ENCODE measurements at regions not wholly inside any gene's neighbourhood (a gene's known extent, or its start where the extent isn't known, plus 50 kb on each side); places are given as distances from the start of the nearest gene placed in this dataset.

GRCh38 chr2:104561251-104561650 lies 292.7 kb upstream of the POU3F3 start:
- H3K36me3 Mint-ChIP-seq (ENCODE audit: insufficient read depth in 2 of 2) = no peaks in the 10 kb centered on the region
- no peak for ATAC-seq (replicated peaks in 1 of 2)
- H3K27me3 Mint-ChIP-seq (ENCODE audit: low read depth) = no peaks in the 10 kb centered on the region
- no peaks in the 10 kb centered on the region for H3K4me1 Mint-ChIP-seq (ENCODE audit: low read depth)
- H3K27ac Mint-ChIP-seq = no peak overlapping the region
- no peak overlapping the region for H3K4me3 Mint-ChIP-seq
- no peaks in the 10 kb centered on the region for H3K9me3 Mint-ChIP-seq
- no peak for DNase-seq

GRCh38 chr2:104562537-104562936 lies 291.4 kb upstream of the POU3F3 start:
- H3K4me1 Mint-ChIP-seq (ENCODE audit: low read depth) = no peaks in the 10 kb centered on the region
- H3K36me3 Mint-ChIP-seq (ENCODE audit: insufficient read depth in 2 of 2) = no peaks in the 10 kb centered on the region
- H3K9me3 Mint-ChIP-seq = no peaks in the 10 kb centered on the region
- ATAC-seq (replicated peaks in 1 of 2) (no peak), DNase-seq (no peak)
- no peak overlapping the region for H3K27ac Mint-ChIP-seq
- H3K4me3 Mint-ChIP-seq = no peak overlapping the region
- no peaks in the 10 kb centered on the region for H3K27me3 Mint-ChIP-seq (ENCODE audit: low read depth)

- H3K27ac Mint-ChIP-seq = no peak overlapping the region
- no peak for ATAC-seq (replicated peaks in 1 of 2)
Measured at GRCh38 chr2:104563398-104563996, 290.4 kb upstream of the POU3F3 start.

GRCh38 chr2:104568247-104568646 lies 285.7 kb upstream of the POU3F3 start:
- no peak for ATAC-seq (replicated peaks in 1 of 2)
- H3K27ac Mint-ChIP-seq = no peak overlapping the region
- H3K9me3 Mint-ChIP-seq = no peaks in the 10 kb centered on the region
- no peak overlapping the region for H3K4me3 Mint-ChIP-seq
- DNase-seq = no peak
- no peaks in the 10 kb centered on the region for H3K36me3 Mint-ChIP-seq (ENCODE audit: insufficient read depth in 2 of 2)
- H3K27me3 Mint-ChIP-seq (ENCODE audit: low read depth) = no peaks in the 10 kb centered on the region
- no peaks in the 10 kb centered on the region for H3K4me1 Mint-ChIP-seq (ENCODE audit: low read depth)

More at GRCh38 chr2:104563398-104563996, 290.4 kb upstream of the POU3F3 start:
- H3K4me1 Mint-ChIP-seq (ENCODE audit: low read depth) = no peaks in the 10 kb centered on the region
- DNase-seq = no peak
- no peaks in the 10 kb centered on the region for H3K36me3 Mint-ChIP-seq (ENCODE audit: insufficient read depth in 2 of 2)
- no peak overlapping the region for H3K4me3 Mint-ChIP-seq
- no peaks in the 10 kb centered on the region for H3K9me3 Mint-ChIP-seq
- H3K27me3 Mint-ChIP-seq (ENCODE audit: low read depth) = no peaks in the 10 kb centered on the region

- no peaks in the 10 kb centered on the region for H3K27me3 Mint-ChIP-seq (ENCODE audit: low read depth)
Measured at GRCh38 chr2:104570259-104570658, 283.7 kb upstream of the POU3F3 start.

GRCh38 chr2:104572834-104573233 lies 281.1 kb upstream of the POU3F3 start:
- no peaks in the 10 kb centered on the region for H3K9me3 Mint-ChIP-seq
- DNase-seq = no peak
- H3K36me3 Mint-ChIP-seq (ENCODE audit: insufficient read depth in 2 of 2) = no peaks in the 10 kb centered on the region
- no peaks in the 10 kb centered on the region for H3K27me3 Mint-ChIP-seq (ENCODE audit: low read depth)
- H3K4me1 Mint-ChIP-seq (ENCODE audit: low read depth) = no peaks in the 10 kb centered on the region
- H3K27ac Mint-ChIP-seq = no peak overlapping the region
- no peak overlapping the region for H3K4me3 Mint-ChIP-seq
- no peak for ATAC-seq (replicated peaks in 1 of 2)

More at GRCh38 chr2:104570259-104570658, 283.7 kb upstream of the POU3F3 start:
- H3K27ac Mint-ChIP-seq = no peak overlapping the region
- no peaks in the 10 kb centered on the region for H3K4me1 Mint-ChIP-seq (ENCODE audit: low read depth)
- no peak overlapping the region for H3K4me3 Mint-ChIP-seq
- DNase-seq (no peak), ATAC-seq (replicated peaks in 1 of 2) (no peak)
- H3K9me3 Mint-ChIP-seq = no peaks in the 10 kb centered on the region
- no peaks in the 10 kb centered on the region for H3K36me3 Mint-ChIP-seq (ENCODE audit: insufficient read depth in 2 of 2)

GRCh38 chr2:104574367-104574766 lies 279.5 kb upstream of the POU3F3 start:
- no peak overlapping the region for H3K4me3 Mint-ChIP-seq
- H3K9me3 Mint-ChIP-seq = no peaks in the 10 kb centered on the region
- H3K4me1 Mint-ChIP-seq (ENCODE audit: low read depth) = no peaks in the 10 kb centered on the region
- ATAC-seq (replicated peaks in 1 of 2) = no peak
- H3K36me3 Mint-ChIP-seq (ENCODE audit: insufficient read depth in 2 of 2) = no peaks in the 10 kb centered on the region
- no peak for DNase-seq
- no peaks in the 10 kb centered on the region for H3K27me3 Mint-ChIP-seq (ENCODE audit: low read depth)
- H3K27ac Mint-ChIP-seq = no peak overlapping the region

- Mint-ChIP-seq H3K27ac (no peak overlapping the region), H3K4me3 (no peak overlapping the region), H3K9me3 (no peaks in the 10 kb centered on the region), H3K36me3 (ENCODE audit: insufficient read depth in 2 of 2) (no peaks in the 10 kb centered on the region), H3K4me1 (ENCODE audit: low read depth) (no peaks in the 10 kb centered on the region), H3K27me3 (ENCODE audit: low read depth) (no peaks in the 10 kb centered on the region)
- no peak for DNase-seq
- ATAC-seq (replicated peaks in 1 of 2) = no peak
Measured at GRCh38 chr2:104577143-104577542, 276.8 kb upstream of the POU3F3 start.

- no peak for ATAC-seq (replicated peaks in 1 of 2)
- Mint-ChIP-seq H3K9me3 (no peaks in the 10 kb centered on the region), H3K27me3 (ENCODE audit: low read depth) (no peaks in the 10 kb centered on the region), H3K27ac (no peak overlapping the region), H3K4me3 (no peak overlapping the region), H3K36me3 (ENCODE audit: insufficient read depth in 2 of 2) (no peaks in the 10 kb centered on the region), H3K4me1 (ENCODE audit: low read depth) (no peaks in the 10 kb centered on the region)
- no peak for DNase-seq
Measured at GRCh38 chr2:104582471-104582870, 271.4 kb upstream of the POU3F3 start.

- no peaks in the 10 kb centered on the region for H3K4me1 Mint-ChIP-seq (ENCODE audit: low read depth)
- no peak for DNase-seq
- no peaks in the 10 kb centered on the region for H3K27me3 Mint-ChIP-seq (ENCODE audit: low read depth)
- no peak for ATAC-seq (replicated peaks in 1 of 2)
- H3K4me3 Mint-ChIP-seq = no peak overlapping the region
- no peaks in the 10 kb centered on the region for H3K36me3 Mint-ChIP-seq (ENCODE audit: insufficient read depth in 2 of 2)
- H3K9me3 Mint-ChIP-seq = no peaks in the 10 kb centered on the region
- no peak overlapping the region for H3K27ac Mint-ChIP-seq
Measured at GRCh38 chr2:104583811-104584210, 270.1 kb upstream of the POU3F3 start.

GRCh38 chr2:104584393-104584792 lies 269.5 kb upstream of the POU3F3 start:
- DNase-seq = no peak
- no peak for ATAC-seq (replicated peaks in 1 of 2)
- Mint-ChIP-seq H3K27ac (no peak overlapping the region), H3K4me3 (no peak overlapping the region), H3K4me1 (ENCODE audit: low read depth) (no peaks in the 10 kb centered on the region), H3K36me3 (ENCODE audit: insufficient read depth in 2 of 2) (no peaks in the 10 kb centered on the region), H3K27me3 (ENCODE audit: low read depth) (no peaks in the 10 kb centered on the region), H3K9me3 (no peaks in the 10 kb centered on the region)

- H3K27me3 Mint-ChIP-seq (ENCODE audit: low read depth) = no peaks in the 10 kb centered on the region
Measured at GRCh38 chr2:104595576-104595975, 258.3 kb upstream of the POU3F3 start.

GRCh38 chr2:104597942-104598341 lies 256.0 kb upstream of the POU3F3 start:
- ATAC-seq (replicated peaks in 1 of 2) (no peak), DNase-seq (no peak)
- H3K9me3 Mint-ChIP-seq = peaks cover 1 to 2% of the 10 kb centered on the region in 2 donors
- H3K27me3 Mint-ChIP-seq (ENCODE audit: low read depth) = no peaks in the 10 kb centered on the region
- no peaks in the 10 kb centered on the region for H3K4me1 Mint-ChIP-seq (ENCODE audit: low read depth)
- peaks cover 0 to 2% of the 10 kb centered on the region in 2 donors for H3K36me3 Mint-ChIP-seq (ENCODE audit: insufficient read depth in 2 of 2)
- H3K27ac Mint-ChIP-seq = no peak overlapping the region
- no peak overlapping the region for H3K4me3 Mint-ChIP-seq

More at GRCh38 chr2:104595576-104595975, 258.3 kb upstream of the POU3F3 start:
- DNase-seq (no peak), ATAC-seq (replicated peaks in 1 of 2) (no peak)
- Mint-ChIP-seq H3K27ac (no peak overlapping the region), H3K9me3 (peaks cover 4% of the 10 kb centered on the region in 2 donors), H3K4me3 (no peak overlapping the region), H3K36me3 (ENCODE audit: insufficient read depth in 2 of 2) (peaks cover 0 to 2% of the 10 kb centered on the region in 2 donors), H3K4me1 (ENCODE audit: low read depth) (no peaks in the 10 kb centered on the region)

- no peaks in the 10 kb centered on the region for H3K4me1 Mint-ChIP-seq (ENCODE audit: low read depth)
Measured at GRCh38 chr2:104598636-104599035, 255.3 kb upstream of the POU3F3 start.

More at GRCh38 chr2:104598636-104599035, 255.3 kb upstream of the POU3F3 start:
- Mint-ChIP-seq H3K9me3 (peaks cover 1 to 2% of the 10 kb centered on the region in 2 donors), H3K4me3 (no peak overlapping the region), H3K36me3 (ENCODE audit: insufficient read depth in 2 of 2) (peaks cover 0 to 2% of the 10 kb centered on the region in 2 donors), H3K27ac (no peak overlapping the region), H3K27me3 (ENCODE audit: low read depth) (no peaks in the 10 kb centered on the region)
- ATAC-seq (replicated peaks in 1 of 2) (no peak), DNase-seq (no peak)

Measured in activated T-cell treated with anti-CD3 and anti-CD28 coated beads, Interleukin-2, amount 50 U/mL, for 72 hours (primary cell).